Panc1 (cell line): ENCODE measurements at regions not wholly inside any gene's neighbourhood (a gene's known extent, or its start where the extent isn't known, plus 50 kb on each side); places are given as distances from the start of the nearest gene placed in this dataset.

Source experiments
- ATAC-seq: fragments of 200-7000 bp; cut with Tn5 transposase; 2 replicates; pipeline ENCODE4 v1.9.1; 2020; ENCODE audit warnings: mild to moderate bottlenecking, moderate library complexity
- BruUV-seq: library from RNA; stranded (reverse); fragments of 400-500 nt; replicated peaks from 2 replicates; lab custom pipeline; 2021; lab: Mats Ljungman, UMichigan
- CTCF ChIA-PET: fragments of 300-600 bp; sonication (Branson Sonifier 250); formaldehyde crosslinking; loops from one replicate; lab custom pipeline; 2022; ENCODE audit warnings: antibody characterized with exemption; lab: Charles Lee
- POLR2A ChIA-PET: fragments of 300-600 bp; sonication (Branson Sonifier 250); formaldehyde crosslinking; loops from one replicate; lab custom pipeline; 2022; ENCODE audit warnings: antibody characterized with exemption; lab: Charles Lee
- DNase-seq: peaks from one replicate; pipeline ENCODE4 v3.0.0-alpha.2; 2010; ENCODE audit warnings: low read depth, low spot score
- H3K27ac ChIP-seq: 2 replicates; pipeline ENCODE4 v1.5.1; 2011; ENCODE audit warnings: mild to moderate bottlenecking, low read length, inconsistent platforms
- H3K27me3 ChIP-seq: fragments of 200-500 bp; sonication (Bioruptor generic); 2 replicates; pipeline ENCODE4 v1.6.0; 2014; ENCODE audit warnings: low read length, inconsistent platforms; ENCODE audit not compliant: control insufficient read depth, insufficient read depth
- H3K36me3 ChIP-seq: fragments of 200-500 bp; sonication (Bioruptor generic); 2 replicates; pipeline ENCODE4 v1.5.1; 2014; ENCODE audit warnings: inconsistent platforms, mild to moderate bottlenecking, low read length, moderate library complexity; ENCODE audit not compliant: control insufficient read depth, insufficient read depth
- H3K4me1 ChIP-seq: 2 replicates; pipeline ENCODE4 v1.5.1; 2011; ENCODE audit warnings: inconsistent platforms, mild to moderate bottlenecking, low read length, moderate library complexity; ENCODE audit not compliant: control insufficient read depth, insufficient read depth
- H3K4me3 ChIP-seq, 2 experiments: 2 replicates each; pipeline ENCODE4 v1.5.1; 2011 to 2012; ENCODE audit warnings: low read depth in 2 of 2, low read length in 2 of 2, mild to moderate bottlenecking in 2 of 2, inconsistent platforms in 1 of 2, moderate library complexity in 1 of 2
- H3K9me3 ChIP-seq: fragments of 200-500 bp; sonication (Bioruptor generic); 2 replicates; pipeline ENCODE4 v1.5.1; 2014; ENCODE audit warnings: low read depth, mild to moderate bottlenecking, inconsistent platforms, low read length, moderate library complexity; ENCODE audit not compliant: control insufficient read depth, insufficient read depth
- CTCF ChIP-seq: fragments of 450-650 bp; IDR thresholded peaks from 2 replicates; pipeline ENCODE4 v1.5.1; 2017; ENCODE audit warnings: mild to moderate bottlenecking
- POLR2AphosphoS5 ChIP-seq: IDR thresholded peaks from 2 replicates; pipeline ENCODE4 v1.6.1; 2012; ENCODE audit warnings: mild to moderate bottlenecking, low read depth, low read length, moderate library complexity
- REST ChIP-seq, 2 experiments: IDR thresholded peaks; 2 replicates each; pipeline ENCODE4 v1.6.1; 2011 to 2012; ENCODE audit warnings: low read depth in 2 of 2, control low read depth in 1 of 2, low read length in 1 of 2, mild to moderate bottlenecking in 1 of 2, moderate library complexity in 1 of 2; ENCODE audit not compliant: insufficient read depth in 1 of 2
- SIN3A ChIP-seq: IDR thresholded peaks from 2 replicates; pipeline ENCODE4 v1.6.1; 2012; ENCODE audit warnings: low read depth, mild to moderate bottlenecking, low read length, moderate library complexity, borderline replicate concordance; ENCODE audit not compliant: insufficient read depth
- TCF7L2 ChIP-seq: IDR thresholded peaks from 2 replicates; pipeline ENCODE4 v1.6.1; 2011; ENCODE audit warnings: mild to moderate bottlenecking, low read depth, low read length, inconsistent platforms
- in situ Hi-C: cut with HindIII; loops from 2 replicates; pipeline ENCODE4 v1.10.0; 2016; ENCODE audit warnings: low sequenced_read_pairs, low pct_unique_long_range_greater_than_20kb
- intact Hi-C: fragments of 100-400 bp; cut with micrococcal nuclease; formaldehyde crosslinking; loops from one replicate; pipeline ENCODE4 v1.10.0; 2022; ENCODE audit not compliant: unreplicated experiment

- BruUV-seq = no TSS peak
- in situ Hi-C loops = no loop called here
- no peaks in the 10 kb centered on the region for H3K36me3 ChIP-seq
- H3K27me3 ChIP-seq = no peaks in the 10 kb centered on the region
- CTCF ChIA-PET = no interaction called here
- no peaks in the 10 kb centered on the region for H3K9me3 ChIP-seq
- POLR2A ChIA-PET = no interaction called here
- TF ChIP-seq REST (IDR thresholded peaks at IDR 0.05; ENCODE audit: insufficient read depth in 1 of 2, low read depth in 2 of 2, low read length in 1 of 2) (no peak), TCF7L2 (no peak), CTCF (no peak), POLR2AphosphoS5 (no peak), SIN3A (no peak)
- intact Hi-C loops = no loop called here
- no peaks in the 10 kb centered on the region for H3K4me1 ChIP-seq
- no peak overlapping the region for H3K4me3 ChIP-seq
- DNase-seq (no peak), ATAC-seq (no peak)
- H3K27ac ChIP-seq = no peak overlapping the region
Measured at GRCh38 chr21:24278711-24279110, 1328.6 kb downstream of the MRPL39 start.

GRCh38 chr21:24276204-24276603 is 1331.1 kb downstream of the MRPL39 start:
- DNase-seq (no peak), ATAC-seq (no peak)
- Histone ChIP-seq H3K4me3 (no peak overlapping the region), H3K27ac (no peak overlapping the region), H3K27me3 (no peaks in the 10 kb centered on the region), H3K9me3 (no peaks in the 10 kb centered on the region), H3K4me1 (no peaks in the 10 kb centered on the region), H3K36me3 (no peaks in the 10 kb centered on the region)
- in situ Hi-C loops (no loop called here), intact Hi-C loops (no loop called here)
- ChIA-PET CTCF (no interaction called here), POLR2A (no interaction called here)
- BruUV-seq = no TSS peak
- no peak for TF ChIP-seq TCF7L2
- no peak for TF ChIP-seq SIN3A
- TF ChIP-seq CTCF = no peak
- TF ChIP-seq POLR2AphosphoS5 = no peak
- no peak for TF ChIP-seq REST (IDR thresholded peaks at IDR 0.05; ENCODE audit: insufficient read depth in 1 of 2, low read depth in 2 of 2, low read length in 1 of 2)
